ENCODE measurements at regions not wholly inside any gene's neighbourhood (a gene's known extent, or its start where the extent isn't known, plus 50 kb on each side); places are given as distances from the start of the nearest gene placed in this dataset.
"Not testable (repeated sequence)": the region's sequence is repeated elsewhere in the genome, so short reads cannot be mapped to it uniquely, and the experiment has no call there.

DNA sequence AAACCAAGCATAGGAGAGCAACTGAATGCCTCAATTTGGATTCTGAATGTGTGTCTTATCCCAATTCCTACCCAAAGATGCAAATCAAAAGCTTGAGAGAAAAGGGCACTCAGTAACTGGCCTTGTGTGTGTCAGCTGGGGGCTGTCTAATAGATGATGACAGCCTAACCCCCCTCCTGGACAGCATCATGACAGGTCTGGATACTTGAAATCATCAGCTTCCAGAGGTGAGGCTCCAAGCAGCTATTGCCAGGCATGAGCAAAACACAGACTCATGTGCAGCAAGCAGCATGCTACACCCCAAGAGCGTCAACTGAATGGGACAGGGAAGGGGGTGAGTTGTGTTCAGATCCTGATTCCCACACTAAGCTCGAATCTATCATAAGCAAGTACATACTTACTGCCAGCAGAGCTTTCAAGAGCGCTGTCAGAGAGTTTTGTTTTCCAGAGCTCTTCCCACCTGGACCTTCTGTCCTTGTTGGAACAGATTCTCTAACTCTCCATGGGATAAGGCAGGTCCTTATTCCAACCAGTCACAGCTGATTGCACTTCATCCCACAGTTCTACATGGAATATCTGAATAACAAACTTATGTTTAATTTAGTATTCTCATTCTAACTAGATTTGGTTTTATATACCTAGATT is 467.5 kb downstream of the DTWD2 start:
- no peak overlapping the region for H3K4me3 ChIP-seq (ENCODE audit: low read depth, low read length)
- no peak for DNase-seq (ENCODE audit: low read depth)

DNA sequence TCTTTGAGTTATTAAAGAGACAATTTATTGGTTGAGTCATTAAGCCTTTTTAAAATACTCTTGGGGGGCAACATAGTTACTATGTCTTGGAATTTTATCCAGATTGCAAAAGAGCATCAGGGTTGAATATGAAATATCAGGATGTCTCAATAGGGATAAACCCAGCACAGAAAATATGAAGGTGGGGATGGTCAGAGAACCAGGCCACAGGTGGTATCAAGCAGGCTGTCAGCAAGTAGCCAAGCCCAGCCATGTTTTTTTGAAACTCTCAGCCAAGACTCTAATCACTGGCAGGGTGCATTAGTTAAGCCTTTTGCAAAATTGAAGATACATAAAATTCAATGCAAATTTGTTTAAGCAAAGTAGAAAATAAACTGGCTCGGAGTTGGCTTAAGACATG is 468.9 kb downstream of the DTWD2 start:
- no peak for DNase-seq (ENCODE audit: low read depth)
- no peak overlapping the region for H3K4me3 ChIP-seq (ENCODE audit: low read depth, low read length)

DNA sequence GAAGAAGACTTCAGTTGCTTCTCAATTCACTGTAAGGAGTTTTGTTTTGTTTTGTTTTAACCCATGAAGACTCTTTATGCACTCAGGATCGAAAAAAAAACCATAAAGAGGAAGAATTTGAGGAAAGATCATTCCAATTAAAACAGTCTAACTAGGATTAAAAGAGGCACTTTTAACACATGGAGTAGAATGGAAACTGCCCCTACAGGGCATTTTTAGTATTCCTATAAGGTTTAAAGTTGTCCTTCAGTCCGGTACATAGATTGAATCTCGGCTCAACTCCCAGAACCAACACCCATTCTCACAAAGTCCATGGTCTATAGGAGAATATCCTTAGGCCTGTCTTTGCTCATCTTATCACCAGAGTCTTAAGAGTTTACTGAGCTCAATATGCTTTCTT is 469.6 kb downstream of the DTWD2 start:
- no peak overlapping the region for H3K4me3 ChIP-seq (ENCODE audit: low read depth, low read length)
- DNase-seq (ENCODE audit: low read depth) = no peak

DNA sequence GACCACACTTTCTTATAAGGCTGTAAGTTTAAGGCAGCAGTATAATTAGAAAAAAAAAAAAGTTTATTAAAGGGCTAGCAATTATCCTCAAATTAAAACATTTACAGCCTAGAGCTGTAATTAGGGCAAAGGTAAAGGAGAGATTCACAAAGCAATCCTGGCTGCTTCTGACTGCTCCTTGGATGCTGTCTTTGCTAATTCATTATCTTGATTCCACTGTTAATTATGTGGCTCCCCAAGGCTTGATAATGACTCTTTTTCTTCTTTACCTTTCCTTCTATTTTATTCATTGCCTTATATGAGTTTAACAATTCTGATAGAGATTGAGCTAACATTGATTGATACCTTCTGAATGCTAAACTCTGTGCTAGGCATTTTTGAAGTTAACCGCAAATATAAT is 476.5 kb downstream of the DTWD2 start:
- DNase-seq (ENCODE audit: low read depth) = no peak
- H3K4me3 ChIP-seq (ENCODE audit: low read depth, low read length) = no peak overlapping the region

DNA sequence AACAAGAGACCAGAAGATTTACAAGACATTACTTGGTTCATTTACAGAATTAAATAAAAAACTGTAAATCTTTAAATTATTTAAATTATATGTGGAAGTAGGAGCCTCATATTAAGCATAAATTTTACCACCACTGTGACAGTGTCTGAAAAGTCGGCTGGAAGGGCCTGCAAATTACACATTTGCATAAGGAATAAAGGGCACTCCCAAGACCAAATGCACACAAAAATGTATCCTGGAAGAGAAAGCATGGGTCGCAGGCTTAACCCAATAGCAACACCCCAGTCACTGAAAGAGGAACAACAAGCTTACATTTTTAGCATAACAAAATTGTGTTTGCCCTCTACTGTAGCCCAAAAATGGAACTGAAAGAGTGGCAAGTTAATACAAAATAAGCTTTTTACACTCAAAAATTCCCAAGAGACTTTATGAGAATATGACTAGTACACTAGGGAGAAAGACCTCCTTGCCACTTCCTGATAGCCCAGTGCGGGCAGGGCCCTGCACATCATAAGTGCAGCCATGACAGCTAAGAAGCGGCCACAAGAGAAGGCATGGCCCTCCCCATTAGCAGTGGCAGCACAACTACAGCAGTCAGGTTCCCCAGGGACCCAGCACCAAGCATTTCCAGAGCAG is 482.0 kb downstream of the DTWD2 start:
- no peak for DNase-seq (ENCODE audit: low read depth)
- H3K4me3 ChIP-seq (ENCODE audit: low read depth, low read length) = no peak overlapping the region

DNA sequence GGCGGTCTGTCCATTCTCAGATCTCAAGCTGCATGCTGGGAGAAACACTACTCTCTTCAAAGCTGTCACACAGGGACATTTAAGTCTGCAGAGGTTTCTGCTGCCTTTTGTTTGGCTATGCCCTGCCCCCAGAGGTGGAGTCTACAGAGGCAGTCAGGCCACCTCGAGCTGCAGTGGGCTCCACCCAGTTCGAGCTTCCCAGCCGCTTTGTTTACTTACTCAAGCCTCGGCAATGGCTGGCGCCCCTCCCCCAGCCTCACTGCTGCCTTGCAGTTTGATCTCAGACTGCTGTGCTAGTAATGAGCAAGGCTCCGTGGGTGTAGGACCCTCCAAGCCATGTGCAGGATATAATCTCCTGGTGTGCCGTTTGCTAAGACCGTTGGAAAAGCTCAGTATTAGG is 486.1 kb downstream of the DTWD2 start:
- H3K4me3 ChIP-seq (ENCODE audit: low read depth, low read length) = not testable (repeated sequence)

DNA sequence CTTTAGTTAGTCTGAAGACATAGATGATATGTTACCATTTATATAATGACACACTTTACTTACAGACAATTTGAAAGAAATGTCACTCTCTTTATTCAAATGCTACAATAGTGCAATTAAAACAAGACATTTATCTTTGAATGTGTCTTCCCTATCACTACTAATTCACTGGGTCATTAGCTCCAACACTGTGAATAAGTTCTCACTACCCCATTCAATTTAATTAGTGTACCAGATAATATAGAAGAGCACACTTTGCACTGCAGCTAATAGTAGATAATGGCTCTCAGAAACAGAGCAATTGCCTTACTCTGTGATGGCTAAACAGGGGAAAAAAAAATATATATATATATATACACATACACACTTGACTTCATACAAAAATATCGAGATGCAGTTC is 497.0 kb downstream of the DTWD2 start:
- no peak overlapping the region for H3K4me3 ChIP-seq (ENCODE audit: low read depth, low read length)
- no peak for DNase-seq (ENCODE audit: low read depth)

More for the DNA sequence above, 486.1 kb downstream of the DTWD2 start:
- DNase-seq (ENCODE audit: low read depth) = not testable (repeated sequence)

DNA sequence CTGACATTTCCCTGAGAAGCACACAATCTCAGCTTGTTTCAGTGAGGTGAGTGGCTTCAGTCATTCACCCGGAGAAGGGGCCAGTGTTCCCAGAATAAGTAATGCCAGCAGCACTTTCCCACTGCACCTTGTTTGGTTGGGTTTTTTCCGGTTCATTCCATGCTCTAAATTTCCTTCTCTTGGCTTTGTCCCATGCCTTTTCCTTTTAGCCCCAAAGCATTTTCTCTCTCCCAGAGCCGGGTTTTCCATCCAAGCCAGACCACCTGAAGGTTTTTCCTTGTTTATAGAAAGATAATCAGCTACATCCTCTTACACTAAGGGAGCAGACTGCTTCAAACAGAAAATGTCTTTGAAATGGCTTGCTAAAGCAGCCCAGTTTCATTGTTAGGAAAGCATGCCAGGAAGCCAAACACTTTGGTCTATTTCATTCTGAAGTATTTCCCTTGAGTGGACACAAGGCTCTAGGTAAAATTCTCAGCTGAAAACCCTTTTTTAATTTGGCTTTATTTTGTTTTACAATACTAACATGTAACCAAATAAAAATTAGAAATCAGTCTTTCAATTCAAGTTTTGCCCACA is 501.6 kb downstream of the DTWD2 start:
- no peak for DNase-seq (ENCODE audit: low read depth)

DNA sequence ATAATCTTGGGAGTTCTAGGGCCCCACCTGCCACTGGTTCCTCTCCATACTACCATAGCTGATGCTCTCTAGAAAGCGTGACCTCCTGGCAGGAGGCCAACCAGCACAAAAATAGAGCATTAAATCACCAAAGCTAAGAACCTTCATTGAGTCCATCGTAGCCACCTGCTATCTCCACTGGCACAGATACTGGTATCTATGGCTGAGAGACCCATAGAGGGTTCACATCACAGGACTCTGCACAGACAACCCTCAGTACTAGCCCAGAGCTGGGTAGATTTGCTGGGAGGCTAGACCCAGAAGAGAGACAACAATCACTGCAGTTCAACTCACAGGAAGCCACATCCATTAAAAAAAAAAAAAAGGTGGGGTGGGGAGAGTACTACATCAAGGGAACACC is 509.1 kb downstream of the DTWD2 start:
- no peak overlapping the region for H3K4me3 ChIP-seq (ENCODE audit: low read depth, low read length)

More for the DNA sequence above, 501.6 kb downstream of the DTWD2 start:
- no peak overlapping the region for H3K4me3 ChIP-seq (ENCODE audit: low read depth, low read length)

DNA sequence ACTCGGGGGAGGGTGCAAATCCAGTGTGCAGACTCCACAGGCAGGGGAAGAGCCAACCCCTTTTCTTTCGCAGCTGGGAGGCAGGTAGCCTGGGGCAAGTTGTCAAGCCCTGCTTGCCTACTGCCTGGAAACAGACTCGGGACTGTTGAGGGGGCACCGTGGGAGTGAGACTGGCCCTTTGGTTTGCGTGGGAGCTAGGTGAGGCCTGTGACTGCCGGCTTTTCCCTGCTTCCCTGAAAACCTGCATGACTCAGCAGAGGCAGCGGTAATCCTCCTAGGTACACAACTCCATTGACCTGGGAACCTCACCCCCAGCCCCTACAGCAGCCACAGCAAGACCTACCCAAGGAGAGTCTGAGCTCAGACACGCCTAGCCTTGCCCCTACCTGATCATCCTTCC is 509.5 kb downstream of the DTWD2 start:
- H3K4me3 ChIP-seq (ENCODE audit: low read depth, low read length) = no peak overlapping the region
- DNase-seq (ENCODE audit: low read depth) = no peak

More for the DNA sequence above, 509.1 kb downstream of the DTWD2 start:
- no peak for DNase-seq (ENCODE audit: low read depth)

DNA sequence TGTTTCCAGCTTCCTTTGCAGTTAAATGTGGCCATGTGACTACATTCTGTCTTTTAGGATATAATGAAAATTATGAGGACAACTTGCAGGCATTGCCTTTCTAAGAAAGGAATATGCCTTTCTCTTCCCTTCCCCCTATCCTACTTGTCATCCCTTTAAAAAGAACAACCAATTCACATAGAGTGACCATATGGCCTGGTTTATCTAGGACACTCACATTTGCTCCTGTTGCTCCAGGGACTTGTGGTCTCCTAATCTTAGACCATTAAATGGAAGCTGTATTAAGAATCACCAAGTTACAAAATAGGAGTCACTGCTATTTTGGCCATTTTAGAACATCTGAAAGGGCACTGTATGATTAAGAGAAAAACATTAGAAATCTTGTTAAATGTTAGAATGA is 520.3 kb downstream of the DTWD2 start:
- no peak overlapping the region for H3K4me3 ChIP-seq (ENCODE audit: low read depth, low read length)
- no peak for DNase-seq (ENCODE audit: low read depth)

DNA sequence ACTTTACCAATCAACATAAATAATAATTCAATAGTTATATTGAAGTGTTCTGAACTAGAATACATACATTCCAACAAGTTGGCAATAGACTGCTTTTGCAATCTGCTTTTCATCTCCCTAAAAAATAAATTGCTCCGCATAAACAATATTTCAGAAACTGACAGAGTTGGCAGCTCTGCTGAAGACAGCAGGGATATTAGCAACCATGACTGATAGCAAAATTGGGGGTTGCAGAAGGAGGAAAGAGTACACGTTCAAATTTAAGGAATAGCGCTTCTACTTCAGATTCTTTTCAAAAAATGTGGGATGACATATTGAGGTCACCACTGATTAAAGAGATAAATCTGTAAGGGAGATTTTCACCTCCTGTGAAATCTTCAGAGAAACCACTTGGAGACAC is 521.2 kb downstream of the DTWD2 start:
- no peak for DNase-seq (ENCODE audit: low read depth)
- H3K4me3 ChIP-seq (ENCODE audit: low read depth, low read length) = no peak overlapping the region

DNA sequence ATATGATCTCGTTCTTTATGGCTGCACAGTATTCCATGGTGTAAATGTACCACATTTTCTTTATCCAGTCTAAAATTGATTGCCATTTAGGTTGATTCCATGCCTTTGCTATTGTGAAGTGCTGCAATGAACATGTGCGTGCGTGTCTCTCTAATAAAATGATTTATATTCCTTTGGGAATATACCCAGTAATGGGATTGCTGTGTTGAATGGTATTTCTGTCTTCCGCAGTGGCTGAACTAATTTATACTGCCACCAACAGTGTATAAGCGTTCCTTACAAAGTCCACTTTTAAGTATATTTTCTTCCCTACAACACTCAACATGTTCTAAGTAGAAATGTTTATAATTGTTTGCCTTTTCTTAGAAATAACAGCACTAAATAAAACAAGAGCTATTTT is 521.9 kb downstream of the DTWD2 start:
- DNase-seq (ENCODE audit: low read depth) = no peak
- H3K4me3 ChIP-seq (ENCODE audit: low read depth, low read length) = no peak overlapping the region

DNA sequence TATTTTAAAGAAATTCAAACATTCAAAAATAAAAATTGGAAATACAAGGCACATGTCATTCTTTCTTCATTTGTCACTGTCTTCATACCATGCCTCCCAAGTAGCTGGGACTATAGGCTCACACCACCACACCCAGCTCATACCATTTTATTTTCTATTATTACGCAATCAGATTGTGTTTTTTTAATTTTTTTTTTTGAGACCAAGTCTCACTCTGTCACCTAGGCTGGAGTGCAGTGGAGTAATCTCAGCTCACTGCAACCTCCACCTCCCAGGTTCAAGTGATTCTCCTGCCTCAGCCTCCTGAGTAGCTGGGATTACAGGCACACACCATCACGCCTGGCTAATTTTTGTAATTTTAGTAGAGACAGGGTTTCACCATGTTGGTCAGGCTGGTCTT is 526.1 kb downstream of the DTWD2 start:
- DNase-seq (ENCODE audit: low read depth); H3K4me3 ChIP-seq (ENCODE audit: low read depth, low read length): not testable (repeated sequence)

DNA sequence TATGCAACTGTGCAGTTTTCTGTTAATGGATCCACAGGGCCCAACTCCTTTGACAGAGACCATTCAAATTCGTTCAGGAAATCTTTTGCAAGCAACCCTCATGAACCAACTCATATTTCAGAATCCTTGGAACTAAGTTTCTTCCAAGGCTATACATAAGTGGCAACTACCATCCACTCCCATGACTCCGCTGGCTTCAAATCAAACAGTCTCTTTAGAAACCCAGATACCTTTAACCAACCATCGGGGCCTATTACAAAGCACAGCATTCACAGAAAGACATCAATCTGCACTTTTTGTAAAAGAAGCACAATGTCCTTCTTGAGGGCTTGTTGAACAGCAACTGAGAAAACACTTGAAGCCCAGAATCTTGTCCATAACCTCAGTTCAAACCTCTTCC is 526.9 kb downstream of the DTWD2 start:
- DNase-seq (ENCODE audit: low read depth) = no peak

DNA sequence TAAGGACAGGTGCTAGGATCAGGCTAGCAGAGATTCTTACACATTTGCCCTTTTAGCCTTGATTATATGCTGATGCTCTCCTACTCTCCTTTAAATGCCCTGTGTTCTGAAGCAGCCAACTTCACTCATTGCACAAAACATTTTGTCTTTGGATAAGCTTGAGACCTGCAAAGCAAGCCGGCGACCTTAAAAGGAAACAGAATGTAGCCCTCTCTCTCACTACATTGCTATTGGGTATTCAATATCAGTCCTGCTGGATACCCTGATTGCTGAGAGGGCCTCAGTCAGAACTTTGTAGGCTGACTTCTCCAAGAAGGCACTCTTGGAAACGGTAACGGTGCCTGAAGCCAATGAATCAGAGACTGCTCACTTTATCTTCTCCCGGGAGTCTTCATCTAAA is 528.9 kb downstream of the DTWD2 start:
- no peak for DNase-seq (ENCODE audit: low read depth)
- no peak overlapping the region for H3K4me3 ChIP-seq (ENCODE audit: low read depth, low read length)

More for the DNA sequence above, 526.9 kb downstream of the DTWD2 start:
- H3K4me3 ChIP-seq (ENCODE audit: low read depth, low read length) = no peak overlapping the region

DNA sequence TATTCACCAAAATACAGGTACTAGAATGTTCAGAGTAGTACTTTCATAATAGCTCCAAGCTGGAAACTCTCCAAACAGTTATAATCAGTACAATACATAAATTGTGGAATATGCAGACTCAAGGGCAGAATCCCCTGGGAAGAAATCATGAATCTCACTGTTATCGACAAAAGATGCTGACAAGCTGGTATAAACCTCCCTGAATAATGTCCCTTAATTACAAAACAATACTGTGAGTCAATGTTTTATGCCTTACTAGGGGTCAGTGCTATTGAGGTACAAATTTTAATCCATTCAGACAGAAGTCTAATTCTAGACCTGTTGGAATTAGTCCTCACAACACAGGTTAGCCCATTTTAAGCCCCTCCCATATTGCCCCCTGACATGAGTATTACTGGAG is 532.3 kb downstream of the DTWD2 start:
- no peak for DNase-seq (ENCODE audit: low read depth)
- no peak overlapping the region for H3K4me3 ChIP-seq (ENCODE audit: low read depth, low read length)

DNA sequence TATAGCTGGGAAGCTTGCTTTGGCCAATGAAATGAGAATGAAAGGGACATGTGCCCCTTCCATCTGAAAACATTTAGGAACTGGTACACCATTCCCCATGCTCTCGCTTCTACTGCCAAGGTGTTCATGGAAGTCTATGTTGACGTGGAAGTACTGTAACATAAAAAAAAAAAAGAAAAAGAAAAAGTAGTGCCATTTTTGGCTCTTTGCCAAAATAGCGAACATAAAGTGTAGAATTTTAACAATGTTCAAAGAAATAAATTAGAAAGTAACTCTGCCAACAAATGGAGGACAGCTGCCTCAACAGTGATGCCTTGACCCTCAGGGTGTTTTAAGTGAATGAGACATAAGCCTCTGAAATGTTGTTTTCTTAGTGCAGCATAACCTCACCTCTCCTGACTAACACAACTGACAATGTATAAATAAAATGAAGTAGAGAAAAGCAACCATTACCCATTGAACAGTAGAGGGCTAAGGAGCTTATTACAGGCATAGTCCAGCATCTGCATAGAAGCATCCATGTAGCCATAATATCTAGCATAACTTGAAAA is 536.6 kb downstream of the DTWD2 start:
- H3K4me3 ChIP-seq (ENCODE audit: low read depth, low read length) = no peak overlapping the region
- DNase-seq (ENCODE audit: low read depth) = no peak

DNA sequence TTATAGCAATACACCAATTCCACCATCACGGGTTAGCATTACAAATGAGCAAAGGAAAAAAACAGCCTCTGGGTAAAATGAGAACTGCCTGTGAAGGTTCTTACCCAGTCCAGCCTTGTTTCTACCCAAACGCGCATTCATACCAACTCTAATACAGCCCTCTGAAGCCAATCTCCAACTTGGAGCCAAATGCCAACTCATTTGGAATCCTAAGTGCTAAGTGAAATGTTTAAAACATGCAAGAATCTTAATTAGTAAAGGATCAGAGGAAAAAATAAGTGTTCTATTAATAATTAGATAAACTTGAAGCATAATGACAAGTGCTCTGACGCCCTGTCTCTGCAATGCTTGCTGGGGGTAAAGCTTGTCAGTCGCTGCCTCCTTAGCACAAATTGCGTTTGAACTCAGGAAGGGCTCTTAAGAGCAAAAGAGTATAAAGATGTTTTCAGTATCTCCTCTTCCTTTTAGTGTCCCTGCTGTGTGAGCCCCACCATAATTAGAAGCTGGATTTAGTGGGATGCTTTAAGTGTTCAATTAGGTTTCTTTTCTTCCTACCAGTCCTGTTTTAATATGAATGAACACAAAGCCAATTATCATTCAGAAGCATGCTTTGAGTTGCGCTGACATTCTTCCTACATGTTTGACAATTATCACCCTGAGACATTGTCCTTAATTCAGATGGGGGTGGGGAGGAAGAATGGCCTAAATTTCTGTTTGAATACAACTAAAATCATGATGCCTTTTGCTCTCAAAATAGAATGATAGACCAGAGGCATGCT is 537.6 kb downstream of the DTWD2 start:
- DNase-seq (ENCODE audit: low read depth) = no peak
- no peak overlapping the region for H3K4me3 ChIP-seq (ENCODE audit: low read depth, low read length)

DNA sequence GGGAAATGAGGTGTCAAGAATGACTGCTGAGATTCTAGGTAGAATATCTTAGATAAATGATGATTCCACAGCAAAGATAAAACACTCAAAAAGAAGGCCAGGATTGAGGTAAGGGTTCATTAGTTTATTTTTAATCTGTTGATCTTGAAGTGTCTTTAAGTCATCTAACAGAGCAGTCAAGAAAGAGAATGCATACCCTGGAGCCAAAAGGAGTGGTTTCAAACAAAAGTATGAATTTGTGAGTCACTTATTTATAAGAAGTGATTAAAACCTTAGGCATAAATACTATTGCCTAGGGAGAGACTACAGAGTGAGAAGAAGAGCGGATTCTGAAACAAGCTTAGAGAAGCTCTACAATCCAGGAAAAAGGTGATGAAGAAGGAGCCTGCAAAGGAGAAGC is 541.0 kb downstream of the DTWD2 start:
- DNase-seq (ENCODE audit: low read depth) = no peak
- H3K4me3 ChIP-seq (ENCODE audit: low read depth, low read length) = no peak overlapping the region
